ENCODE measurements at regions not wholly inside any gene's neighbourhood (a gene's known extent, or its start where the extent isn't known, plus 50 kb on each side); places are given as distances from the start of the nearest gene placed in this dataset.

- TF ChIP-seq LEF1 (IDR thresholded peaks at IDR 0.05; ENCODE audit: borderline replicate concordance): no peak
- no peak for TF ChIP-seq ARNT (IDR thresholded peaks at IDR 0.05)
- TF ChIP-seq FOXK2 (IDR thresholded peaks at IDR 0.05): no peak
- TF ChIP-seq PKNOX1 (IDR thresholded peaks at IDR 0.05): no peak
- TF ChIP-seq BHLHE40 (IDR thresholded peaks at IDR 0.05; ENCODE audit: borderline replicate concordance): no peak
- TF ChIP-seq ELF4 (IDR thresholded peaks at IDR 0.05): no peak
- TF ChIP-seq L3MBTL2 (conservative IDR thresholded peaks at IDR 0.05): no peak
- no peak for TF ChIP-seq FOXA1 (IDR thresholded peaks at IDR 0.05)
- no peak for TF ChIP-seq SP1 (IDR thresholded peaks at IDR 0.05)
- no peak for TF ChIP-seq CTBP1 (IDR thresholded peaks at IDR 0.05; ENCODE audit: borderline replicate concordance)
- ChIA-PET POLR2A (no interaction called here), CTCF (interaction anchor here (0.7 kb wide), 1 partner anchor 390 kb away, joined by 3 read pairs; no protein-coding TSS in a partner anchor)
These were observed 147.7 kb upstream of the SOX1 start for GRCh38 chr13:111919286-111919685.

GRCh38 chr13:111919849-111920248 is 147.1 kb upstream of the SOX1 start:
- TF ChIP-seq FOXK2 (IDR thresholded peaks at IDR 0.05) (no peak), SUZ12 (IDR thresholded peaks at IDR 0.05) (no peak), PKNOX1 (IDR thresholded peaks at IDR 0.05) (no peak), ZNF384 (IDR thresholded peaks at IDR 0.05) (no peak), LEF1 (IDR thresholded peaks at IDR 0.05; ENCODE audit: borderline replicate concordance) (no peak), TARDBP (IDR thresholded peaks at IDR 0.05) (no peak), BHLHE40 (IDR thresholded peaks at IDR 0.05; ENCODE audit: borderline replicate concordance) (no peak), SP1 (IDR thresholded peaks at IDR 0.05) (no peak), FOXA1 (IDR thresholded peaks at IDR 0.05) (no peak), NFRKB (IDR thresholded peaks at IDR 0.05) (no peak), ARNT (IDR thresholded peaks at IDR 0.05) (no peak), HDGF (IDR thresholded peaks at IDR 0.05; ENCODE audit: borderline replicate concordance) (no peak), CTBP1 (IDR thresholded peaks at IDR 0.05; ENCODE audit: borderline replicate concordance) (no peak)
- no peak for DNase-seq (ENCODE audit: extremely low spot score)
- CTCF ChIA-PET: no interaction called here
- POLR2A ChIA-PET: no interaction called here

More at GRCh38 chr13:111919286-111919685, 147.7 kb upstream of the SOX1 start:
- DNase-seq (ENCODE audit: extremely low spot score): no peak

- TF ChIP-seq FOXK2 (IDR thresholded peaks at IDR 0.05) (no peak), PKNOX1 (IDR thresholded peaks at IDR 0.05) (no peak), FOXA1 (IDR thresholded peaks at IDR 0.05) (no peak), SUZ12 (IDR thresholded peaks at IDR 0.05) (no peak), TARDBP (IDR thresholded peaks at IDR 0.05) (no peak), BHLHE40 (IDR thresholded peaks at IDR 0.05; ENCODE audit: borderline replicate concordance) (no peak), CTBP1 (IDR thresholded peaks at IDR 0.05; ENCODE audit: borderline replicate concordance) (no peak), FOXM1 (IDR thresholded peaks at IDR 0.05; ENCODE audit: borderline replicate concordance) (no peak), LEF1 (IDR thresholded peaks at IDR 0.05; ENCODE audit: borderline replicate concordance) (no peak), L3MBTL2 (conservative IDR thresholded peaks at IDR 0.05) (no peak), NFRKB (IDR thresholded peaks at IDR 0.05) (no peak), ELF4 (IDR thresholded peaks at IDR 0.05) (no peak), ARNT (IDR thresholded peaks at IDR 0.05) (no peak), ZNF384 (IDR thresholded peaks at IDR 0.05) (no peak), SP1 (IDR thresholded peaks at IDR 0.05) (no peak), HDGF (IDR thresholded peaks at IDR 0.05; ENCODE audit: borderline replicate concordance) (no peak)
- ChIA-PET CTCF (no interaction called here), POLR2A (no interaction called here)
- no peak for DNase-seq (ENCODE audit: extremely low spot score)
These were observed 146.5 kb upstream of the SOX1 start for GRCh38 chr13:111920306-111920931.

GRCh38 chr13:111920932-111921705 is 145.8 kb upstream of the SOX1 start:
- CTCF ChIA-PET: no interaction called here
- POLR2A ChIA-PET: no interaction called here
- DNase-seq (ENCODE audit: extremely low spot score): no peak
- TF ChIP-seq HDGF (IDR thresholded peaks at IDR 0.05; ENCODE audit: borderline replicate concordance) (no peak), ZNF384 (IDR thresholded peaks at IDR 0.05) (no peak), FOXK2 (IDR thresholded peaks at IDR 0.05) (no peak), SP1 (IDR thresholded peaks at IDR 0.05) (no peak), L3MBTL2 (conservative IDR thresholded peaks at IDR 0.05) (no peak), FOXM1 (IDR thresholded peaks at IDR 0.05; ENCODE audit: borderline replicate concordance) (no peak), TARDBP (IDR thresholded peaks at IDR 0.05) (no peak), NFRKB (IDR thresholded peaks at IDR 0.05) (no peak), ARNT (IDR thresholded peaks at IDR 0.05) (no peak)

GRCh38 chr13:111922086-111922485 is 144.9 kb upstream of the SOX1 start:
- DNase-seq (ENCODE audit: extremely low spot score): no peak
- ChIA-PET CTCF (interaction anchor here (0.6 kb wide), 1 partner anchor 21 kb away, joined by 3 read pairs; no protein-coding TSS in a partner anchor), POLR2A (no interaction called here)
- no peak for TF ChIP-seq HDGF (IDR thresholded peaks at IDR 0.05; ENCODE audit: borderline replicate concordance)
- no peak for TF ChIP-seq SP1 (IDR thresholded peaks at IDR 0.05)
- no peak for TF ChIP-seq ZNF384 (IDR thresholded peaks at IDR 0.05)
- no peak for TF ChIP-seq SUZ12 (IDR thresholded peaks at IDR 0.05)
- TF ChIP-seq TARDBP (IDR thresholded peaks at IDR 0.05): no peak
- no peak for TF ChIP-seq BHLHE40 (IDR thresholded peaks at IDR 0.05; ENCODE audit: borderline replicate concordance)

GRCh38 chr13:111923439-111923838 is 143.5 kb upstream of the SOX1 start:
- ChIA-PET CTCF (no interaction called here), POLR2A (no interaction called here)
- no peak for DNase-seq (ENCODE audit: extremely low spot score)
- TF ChIP-seq FOXK2 (IDR thresholded peaks at IDR 0.05) (no peak), CTBP1 (IDR thresholded peaks at IDR 0.05; ENCODE audit: borderline replicate concordance) (no peak), FOXM1 (IDR thresholded peaks at IDR 0.05; ENCODE audit: borderline replicate concordance) (no peak), FOXA1 (IDR thresholded peaks at IDR 0.05) (no peak), SUZ12 (IDR thresholded peaks at IDR 0.05) (no peak), ZNF384 (IDR thresholded peaks at IDR 0.05) (no peak), ELF4 (IDR thresholded peaks at IDR 0.05) (no peak), LEF1 (IDR thresholded peaks at IDR 0.05; ENCODE audit: borderline replicate concordance) (no peak), ARNT (IDR thresholded peaks at IDR 0.05) (no peak), HDGF (IDR thresholded peaks at IDR 0.05; ENCODE audit: borderline replicate concordance) (no peak), TARDBP (IDR thresholded peaks at IDR 0.05) (no peak), SP1 (IDR thresholded peaks at IDR 0.05) (no peak), PKNOX1 (IDR thresholded peaks at IDR 0.05) (no peak)

Measured in HEK293T (cell line).